Activated naive CD4-positive, alpha-beta T cell treated with Interleukin-2 at 50 U/mL for 16 hours (primary cell): ENCODE measurements at regions not wholly inside any gene's neighbourhood (a gene's known extent, or its start where the extent isn't known, plus 50 kb on each side); places are given as distances from the start of the nearest gene placed in this dataset.

Source experiments
- DNase-seq: peaks from one replicate; pipeline ENCODE4 v3.0.0-alpha.2; 2020

GRCh38 chr12:92297405-92297804 is 151.8 kb upstream of the BTG1 start:
- no peak for DNase-seq

- no peak for DNase-seq
Measured at GRCh38 chr12:92295523-92295922, 149.9 kb upstream of the BTG1 start.

GRCh38 chr12:92294676-92295440 is 149.2 kb upstream of the BTG1 start:
- no peak for DNase-seq

- no peak for DNase-seq
Measured at GRCh38 chr12:92292016-92292415, 146.4 kb upstream of the BTG1 start.

- DNase-seq = no peak
Measured at GRCh38 chr12:92290886-92291285, 145.2 kb upstream of the BTG1 start.

GRCh38 chr12:92290350-92290695 is 144.7 kb upstream of the BTG1 start:
- DNase-seq = no peak

GRCh38 chr12:92289629-92290349 is 144.1 kb upstream of the BTG1 start:
- DNase-seq = no peak

GRCh38 chr12:92288561-92288960 is 142.9 kb upstream of the BTG1 start:
- no peak for DNase-seq

GRCh38 chr12:92278378-92278828 is 132.8 kb upstream of the BTG1 start:
- DNase-seq = no peak

GRCh38 chr12:92277795-92278194 is 132.1 kb upstream of the BTG1 start:
- no peak for DNase-seq

- no peak for DNase-seq
Measured at GRCh38 chr12:92276276-92276675, 130.6 kb upstream of the BTG1 start.

GRCh38 chr12:92275443-92276154 is 130.0 kb upstream of the BTG1 start:
- no peak for DNase-seq

GRCh38 chr12:92273076-92273475 is 127.4 kb upstream of the BTG1 start:
- DNase-seq = no peak

GRCh38 chr12:92272061-92272964 is 126.7 kb upstream of the BTG1 start:
- DNase-seq = no peak

GRCh38 chr12:92271341-92271740 is 125.7 kb upstream of the BTG1 start:
- no peak for DNase-seq

- no peak for DNase-seq
Measured at GRCh38 chr12:92270521-92270920, 124.9 kb upstream of the BTG1 start.

- no peak for DNase-seq
Measured at GRCh38 chr12:92268946-92269345, 123.3 kb upstream of the BTG1 start.

- DNase-seq = no peak
Measured at GRCh38 chr12:92261692-92262091, 116.0 kb upstream of the BTG1 start.

- DNase-seq = no peak
Measured at GRCh38 chr12:92261071-92261470, 115.4 kb upstream of the BTG1 start.

GRCh38 chr12:92259696-92260251 is 114.1 kb upstream of the BTG1 start:
- DNase-seq = no peak

GRCh38 chr12:92259291-92259690 is 113.6 kb upstream of the BTG1 start:
- DNase-seq = no peak

GRCh38 chr12:92257261-92257660 is 111.6 kb upstream of the BTG1 start:
- no peak for DNase-seq
